ENCODE measurements at regions not wholly inside any gene's neighbourhood (a gene's known extent, or its start where the extent isn't known, plus 50 kb on each side); places are given as distances from the start of the nearest gene placed in this dataset.

- no peak for TF ChIP-seq AKNA (CRISPR knock-in tag; IDR thresholded peaks at IDR 0.05; ENCODE audit: borderline replicate concordance)
- no peak for TF ChIP-seq RORA (CRISPR knock-in tag; IDR thresholded peaks at IDR 0.05)
- TF ChIP-seq ZMYM3 (CRISPR knock-in tag; IDR thresholded peaks at IDR 0.05) = no peak
- no peak for TF ChIP-seq ZNF414 (CRISPR knock-in tag; IDR thresholded peaks at IDR 0.05)
- TF ChIP-seq ESRRA (CRISPR knock-in tag; IDR thresholded peaks at IDR 0.05; ENCODE audit: low read depth) = no peak
Observed at GRCh38 chr20:6956056-6956455, 188.6 kb downstream of the BMP2 start (continued).

- Histone ChIP-seq H3K27ac (ENCODE audit: extremely low read length, insufficient read depth, low read length) (no peak overlapping the region), H3K36me3 (replicated peaks in 1 of 2; ENCODE audit: control insufficient read depth in 1 of 2, insufficient read depth in 2 of 2, low read length in 2 of 2) (no peaks in the 10 kb centered on the region), H2AFZ (ENCODE audit: low read length) (no peak overlapping the region), H3K4me2 (ENCODE audit: low read depth, low read length) (no peak overlapping the region), H3K4me1 (ENCODE audit: insufficient read depth, low read length) (no peaks in the 10 kb centered on the region), H3K9ac (ENCODE audit: insufficient read depth, low read depth, low read length) (no peak overlapping the region), H3K9me3 (ENCODE audit: low read length) (peaks cover 81% of the 10 kb centered on the region), H3K27me3 (ENCODE audit: control insufficient read depth in 1 of 2, insufficient read depth in 2 of 2, low read length in 2 of 2) (no peaks in the 10 kb centered on the region), H3K79me2 (ENCODE audit: insufficient read depth, low read length) (no peaks in the 10 kb centered on the region), H3K4me3 (replicated peaks in 1 of 3; ENCODE audit: insufficient read depth in 1 of 3, low read depth in 2 of 3, low read length in 3 of 3) (no peak overlapping the region), H4K20me1 (ENCODE audit: insufficient read depth, low read length) (no peaks in the 10 kb centered on the region)
- ChIA-PET CTCF (ENCODE audit: low intra/inter-chr PET ratio, low total read pairs) (no interaction called here), POLR2A (no interaction called here)
- FAIRE-seq (no peak), DNase-seq (ENCODE audit: low spot score) (no peak), ATAC-seq (no peak)
- 2% methylated on average over 5 of the region's 5 CpGs for WGBS (ENCODE audit: low lambda C conversion rate)
- BruUV-seq (replicated peaks) = no TSS peak
- intact Hi-C loops (cut with micrococcal nuclease; ENCODE audit: unreplicated experiment) = no loop called here
- TF ChIP-seq CHD2 (IDR thresholded peaks at IDR 0.05; ENCODE audit: low read depth, low read length) (no peak), HDAC2 (CRISPR knock-in tag; IDR thresholded peaks at IDR 0.05) (no peak), CENPT (CRISPR knock-in tag; IDR thresholded peaks at IDR 0.05; ENCODE audit: low read depth) (no peak), ZNF879 (CRISPR knock-in tag; IDR thresholded peaks at IDR 0.05) (no peak), MNT (IDR thresholded peaks at IDR 0.05) (no peak), ZKSCAN5 (CRISPR knock-in tag; IDR thresholded peaks at IDR 0.05) (no peak), NRL (CRISPR knock-in tag; IDR thresholded peaks at IDR 0.05; ENCODE audit: borderline replicate concordance) (no peak), BRCA1 (CRISPR knock-in tag; IDR thresholded peaks at IDR 0.05) (no peak), ZNF639 (CRISPR knock-in tag; conservative IDR thresholded peaks at IDR 0.05) (no peak), HIVEP1 (CRISPR knock-in tag; IDR thresholded peaks at IDR 0.05) (no peak), PHF20 (CRISPR knock-in tag; IDR thresholded peaks at IDR 0.05) (no peak)
- in situ Hi-C loops (cut with HindIII; ENCODE audit: extremely low pct_ligation_motif_present, low pct_unique_long_range_greater_than_20kb) = no loop called here
Observed at GRCh38 chr20:6956574-6956973, 189.1 kb downstream of the BMP2 start.
